NCI-H1417 (cell line): ENCODE measurements at regions not wholly inside any gene's neighbourhood (a gene's known extent, or its start where the extent isn't known, plus 50 kb on each side); places are given as distances from the start of the nearest gene placed in this dataset.

Experiments
- DNase-seq, 3 experiments: peaks; one replicate each; lab custom pipeline; 2025; lab: John Stamatoyannopoulos, UW

DNA sequence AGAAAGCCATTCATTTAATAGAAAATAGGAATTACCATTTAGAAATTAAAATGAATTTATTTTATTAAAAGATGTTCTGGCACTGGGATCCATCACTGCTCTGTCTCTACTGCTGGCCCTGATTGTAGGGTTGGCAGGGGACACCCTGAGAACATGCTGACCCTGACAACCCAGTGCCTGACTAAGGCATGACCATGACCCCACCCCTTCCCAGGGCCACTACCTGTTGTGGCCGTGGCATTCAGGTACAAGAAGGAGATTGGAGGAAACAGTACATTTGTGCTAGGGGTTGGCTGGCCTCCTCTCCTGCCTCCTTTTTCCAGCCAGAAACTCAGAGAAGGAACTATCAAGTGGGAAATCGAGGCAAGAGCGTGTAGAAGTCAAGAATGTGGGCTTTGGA is 197.0 kb upstream of the ZMIZ1 start:
- DNase-seq, result no peak

DNA sequence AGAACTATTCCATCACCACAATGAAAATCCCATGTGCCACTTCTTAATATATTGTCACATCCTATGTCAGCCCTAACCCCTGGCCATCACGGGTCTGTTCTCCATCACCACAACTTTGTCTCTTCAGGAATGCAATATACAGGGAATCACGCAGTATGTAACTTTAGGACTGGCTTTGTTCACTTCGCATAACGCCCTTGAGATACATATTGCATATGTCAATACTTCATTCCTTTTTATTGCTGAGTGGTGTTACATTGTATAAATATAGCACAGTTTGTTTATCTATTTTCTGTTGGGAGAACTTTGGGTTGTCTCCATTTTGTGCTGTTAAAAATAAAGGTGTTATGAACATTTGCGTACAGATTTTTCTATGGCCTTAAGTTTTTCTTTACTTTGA is 195.4 kb upstream of the ZMIZ1 start:
- DNase-seq, result no peak

DNA sequence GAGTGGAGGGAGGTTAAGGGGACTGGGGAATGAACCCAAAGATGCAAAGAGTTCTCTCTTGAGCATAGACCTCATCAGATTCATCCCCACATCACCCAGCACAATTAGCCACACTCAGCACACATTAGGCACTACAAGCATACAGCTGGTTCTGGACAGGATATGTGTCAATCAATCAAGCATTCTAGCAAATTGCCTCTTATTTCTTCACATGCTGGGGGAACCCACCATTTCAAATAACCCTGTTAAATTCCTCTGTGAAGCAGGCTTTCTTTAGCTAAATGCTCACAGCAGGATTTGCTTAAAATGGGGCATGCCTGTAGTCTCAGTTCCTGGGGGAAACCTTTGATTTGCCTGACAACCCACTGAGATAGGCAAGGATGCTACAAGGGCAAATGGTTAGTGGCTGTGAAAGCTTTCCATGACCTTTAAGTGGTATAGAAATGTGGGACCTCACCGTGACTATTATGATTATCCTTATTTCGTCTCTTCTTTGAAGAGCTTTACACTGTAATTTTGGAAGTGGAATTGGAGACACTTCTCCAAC is 193.4 kb upstream of the ZMIZ1 start:
- no peak for DNase-seq

DNA sequence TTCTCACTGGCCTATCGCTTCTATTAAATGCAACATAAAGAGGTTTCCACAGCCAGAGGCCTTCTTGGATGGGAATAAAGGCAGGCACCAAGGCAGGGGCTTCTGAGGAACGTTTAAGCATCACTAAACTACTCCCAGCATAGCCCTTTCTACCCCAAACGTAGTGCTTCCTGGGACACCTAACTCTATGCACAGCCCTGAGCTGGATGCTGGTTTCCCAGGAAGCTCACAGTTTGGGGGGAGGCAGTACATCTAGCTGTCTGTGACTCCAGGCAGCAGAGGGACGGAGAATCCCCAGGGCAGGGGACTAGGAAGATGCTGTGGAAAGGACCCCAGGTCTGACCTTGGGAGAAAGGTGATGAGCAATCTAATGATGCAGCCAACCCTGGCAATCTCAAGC is 192.8 kb upstream of the ZMIZ1 start:
- no peak for DNase-seq

DNA sequence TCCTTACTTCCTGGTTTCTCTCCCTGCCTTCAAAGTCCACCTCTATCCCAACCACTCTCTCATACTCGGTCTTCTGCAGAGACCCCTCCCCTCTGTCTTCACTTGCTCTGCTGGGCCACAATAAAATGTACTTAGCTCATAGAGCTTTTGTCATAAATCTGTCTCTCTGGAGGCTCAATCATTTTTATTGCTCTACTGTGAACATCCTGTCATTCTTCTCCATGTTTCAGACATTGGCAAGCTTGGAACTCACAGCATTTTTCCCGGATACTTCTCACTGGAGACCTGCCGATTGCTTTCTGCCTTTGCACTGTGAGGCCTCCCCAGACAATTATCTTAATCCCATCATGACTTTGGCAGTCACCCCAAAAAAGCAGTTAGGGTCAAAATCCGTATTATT is 192.3 kb upstream of the ZMIZ1 start:
- no peak for DNase-seq

DNA sequence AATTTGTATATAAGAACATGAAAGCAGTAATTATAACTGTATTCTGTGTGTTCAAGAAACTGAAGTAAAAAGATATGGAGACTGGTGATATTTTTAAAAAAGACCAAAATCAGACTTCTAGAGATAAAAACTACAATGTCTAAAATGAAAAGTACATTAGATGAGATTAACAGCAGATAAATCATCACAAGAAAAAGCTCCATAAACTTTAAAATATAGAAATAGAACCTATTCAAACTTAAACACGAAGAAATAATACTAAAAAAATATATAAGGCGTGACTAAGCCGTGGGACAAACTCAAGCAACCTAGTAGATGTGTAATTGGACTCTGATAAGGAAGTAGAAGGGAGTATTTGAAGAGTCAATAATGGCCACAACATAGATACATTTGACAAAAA is 189.1 kb upstream of the ZMIZ1 start:
- DNase-seq, result no peak

DNA sequence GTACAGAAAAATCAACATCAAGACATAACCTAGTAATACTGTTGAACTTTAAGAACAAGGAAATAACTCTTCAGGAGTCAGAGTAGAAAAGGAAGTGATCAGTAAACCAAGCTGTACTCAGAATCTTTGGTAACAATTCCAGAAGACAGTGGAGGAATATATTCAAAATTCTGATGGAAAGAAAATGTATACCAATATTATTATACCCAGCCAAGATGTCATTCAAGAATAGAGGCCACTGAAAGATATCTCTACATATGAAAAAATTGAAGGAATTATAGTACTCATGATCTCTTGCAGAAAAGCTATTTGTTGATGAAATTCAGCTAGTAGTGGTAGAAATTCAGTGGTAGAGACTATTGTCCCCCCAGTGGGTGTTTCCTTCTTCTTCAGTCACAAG is 182.6 kb upstream of the ZMIZ1 start:
- DNase-seq, result no peak

DNA sequence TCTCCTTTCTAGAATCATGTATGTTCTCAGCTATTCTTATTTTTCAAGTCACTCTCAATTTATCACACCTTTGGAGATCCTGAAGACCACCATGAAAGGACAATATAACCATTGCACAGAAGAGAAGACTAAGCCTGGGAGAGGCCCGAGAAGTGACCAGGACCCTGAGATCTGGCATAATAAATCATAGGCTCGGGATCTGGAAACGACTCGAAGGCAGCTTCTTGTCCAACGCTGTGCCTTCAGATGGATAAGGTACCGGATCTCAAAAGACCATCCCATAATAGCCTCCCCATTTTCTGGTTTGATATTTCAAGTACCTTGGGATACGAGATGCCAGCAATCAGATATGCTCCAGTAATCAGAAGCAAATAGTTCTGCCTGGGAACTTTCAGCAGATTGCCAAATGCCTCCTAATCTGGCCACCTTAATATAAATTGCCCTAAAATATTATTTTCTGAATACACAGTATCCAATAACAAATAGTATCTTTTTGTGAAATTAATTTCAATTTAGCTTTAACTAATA is 179.2 kb upstream of the ZMIZ1 start:
- DNase-seq, result peak in 2 of 3 experiments; percentile 1 to 74

DNA sequence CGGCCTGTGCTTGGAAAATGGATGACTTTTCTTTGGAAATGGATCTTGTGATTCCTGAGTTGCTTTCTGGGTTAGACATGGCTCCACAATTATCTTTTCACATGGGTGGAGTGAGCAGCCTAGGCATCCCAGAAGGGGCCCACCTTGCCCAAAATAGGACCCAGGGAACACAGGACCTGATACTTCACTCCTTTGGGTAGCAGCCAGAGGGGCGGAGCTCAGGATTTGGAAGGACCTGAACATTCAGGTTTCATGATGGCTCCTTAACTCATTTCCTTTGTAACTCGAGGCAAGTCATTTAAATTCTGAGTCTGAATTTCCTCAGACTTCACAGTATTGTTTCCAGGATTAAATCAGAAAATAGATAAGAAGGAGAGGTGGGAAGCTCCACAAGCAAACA is 178.3 kb upstream of the ZMIZ1 start:
- DNase-seq, result no peak

DNA sequence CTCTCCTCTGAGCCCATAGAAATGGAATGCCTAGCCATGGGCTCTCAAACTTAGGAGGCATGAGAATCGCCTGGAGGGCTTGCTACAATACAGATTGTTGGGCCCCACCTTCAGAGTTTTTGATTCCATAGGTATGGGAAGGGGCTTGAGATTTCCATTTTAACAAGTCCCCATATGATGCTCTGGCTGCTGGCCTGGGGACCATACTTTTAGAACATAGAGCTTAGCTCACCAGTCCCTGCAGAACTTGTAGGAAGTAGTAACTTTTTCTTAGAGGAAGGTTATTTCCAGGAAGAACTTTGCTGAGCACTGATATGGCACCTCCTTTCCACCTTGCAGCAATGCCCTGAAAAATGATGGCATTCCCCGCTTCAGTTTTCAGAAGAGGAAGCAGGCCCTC is 177.0 kb upstream of the ZMIZ1 start:
- no peak for DNase-seq

DNA sequence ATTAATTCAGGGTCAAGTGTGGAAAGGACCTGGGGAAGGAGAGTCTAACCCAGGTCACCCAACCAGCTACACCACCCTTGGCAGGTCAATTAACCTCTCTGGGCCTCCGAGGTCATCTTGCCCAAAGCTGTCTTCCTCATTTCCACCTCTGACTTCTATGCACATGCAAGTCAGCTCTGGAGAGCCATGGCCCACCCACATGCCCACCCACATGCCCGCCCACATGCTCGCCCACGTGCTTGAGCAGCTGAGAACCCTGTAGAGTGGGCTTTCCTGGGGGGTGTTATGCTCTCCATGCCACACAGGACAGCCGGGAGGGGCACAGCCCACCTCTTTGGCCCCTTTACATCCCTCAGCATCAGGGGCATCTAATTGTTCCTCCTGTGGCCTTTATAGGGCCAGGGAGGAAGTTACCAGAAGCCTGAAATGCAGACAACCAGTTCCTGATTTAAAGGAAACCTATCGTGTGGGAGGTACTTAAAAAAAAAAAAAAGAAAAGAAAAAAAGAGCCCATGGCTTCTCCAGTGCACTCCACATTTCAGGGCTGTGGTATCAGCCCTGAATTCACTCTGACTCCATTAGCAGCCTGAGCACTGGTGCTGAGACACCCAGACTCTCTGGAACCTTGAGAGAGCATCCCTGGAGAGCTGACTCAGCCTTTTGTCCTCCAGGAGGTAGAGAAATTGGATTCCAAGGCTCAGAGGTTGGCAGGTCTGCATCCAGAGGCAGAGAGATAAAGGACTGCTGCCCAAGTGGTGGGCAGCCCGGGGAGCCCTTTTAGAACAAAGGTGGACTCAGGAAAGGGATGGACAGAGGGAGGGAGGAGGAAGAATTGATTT is 176.2 kb upstream of the ZMIZ1 start:
- peak; percentile 19 to 66 (median 62) for DNase-seq

DNA sequence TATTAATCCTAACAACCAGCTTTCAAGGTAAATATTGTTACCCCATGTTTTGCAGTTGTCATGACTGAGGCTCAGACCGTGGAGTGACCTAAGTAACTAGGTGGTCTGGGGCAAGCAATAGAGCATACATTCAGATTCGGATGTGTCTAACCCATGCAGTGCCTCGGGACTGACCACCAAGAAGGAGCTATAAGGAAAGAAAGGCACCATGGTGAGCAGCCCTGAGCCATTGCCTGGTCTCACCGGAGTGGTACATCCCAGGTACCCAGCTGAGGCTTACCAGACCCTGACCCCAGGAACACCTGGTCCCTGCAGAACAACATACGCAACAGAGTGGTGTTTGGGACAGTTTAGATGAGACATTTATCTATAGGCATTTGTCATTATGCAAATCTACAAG is 175.5 kb upstream of the ZMIZ1 start:
- no peak for DNase-seq

DNA sequence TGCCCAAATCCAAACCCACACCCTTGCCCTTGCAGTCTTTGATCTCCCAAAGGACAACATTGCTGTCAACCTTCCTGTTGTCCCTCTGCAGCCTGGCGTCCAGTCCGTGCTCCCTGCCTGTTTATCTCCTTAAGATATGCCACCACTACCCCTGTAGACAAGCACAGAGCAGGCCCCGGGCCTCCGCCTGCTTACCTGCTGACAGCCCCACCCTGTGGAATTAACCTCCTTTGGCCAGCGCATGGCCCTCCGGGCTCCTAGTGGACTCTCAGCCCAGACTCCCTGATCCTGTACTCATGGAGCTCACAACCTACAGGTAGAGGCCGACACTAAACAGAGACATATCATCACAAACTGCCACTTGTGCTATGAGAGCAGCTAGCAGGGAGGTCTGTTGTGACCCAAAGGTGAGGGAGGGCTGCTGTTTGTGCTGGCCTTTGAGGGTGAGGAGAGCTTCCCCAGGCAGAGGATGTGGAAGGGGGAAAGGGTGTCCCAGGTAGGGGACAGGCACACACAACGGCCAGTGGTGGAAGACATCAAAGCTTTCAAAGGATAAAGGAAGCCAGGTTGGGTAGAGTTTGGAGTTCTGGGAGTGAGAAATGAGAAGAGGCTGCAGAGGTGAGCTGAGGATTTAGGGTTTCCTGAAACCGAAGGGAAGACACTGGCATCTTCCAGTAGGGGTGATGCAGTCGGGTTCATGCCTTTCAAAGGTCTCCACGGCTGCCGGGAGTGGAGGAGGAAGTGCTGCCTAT is 174.5 kb upstream of the ZMIZ1 start:
- no peak for DNase-seq

DNA sequence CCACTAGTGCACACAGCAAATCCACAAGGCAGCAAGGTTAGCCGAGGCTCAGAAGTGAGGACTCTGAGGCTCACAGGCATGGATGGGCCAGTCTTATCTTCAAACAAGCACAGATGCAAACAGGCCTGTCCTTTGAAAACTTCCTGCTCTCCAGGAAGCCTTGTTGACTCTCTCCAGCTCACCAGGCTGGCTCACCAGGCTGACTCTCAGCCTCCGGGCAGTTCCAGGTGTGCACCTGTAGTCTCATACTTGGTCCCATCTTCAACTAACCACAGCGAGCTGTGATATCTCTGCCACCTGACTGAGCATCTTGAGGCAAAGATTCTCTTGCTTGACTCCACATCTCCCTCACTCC is 173.9 kb upstream of the ZMIZ1 start:
- peak; percentile 6 to 51 (median 21) for DNase-seq

DNA sequence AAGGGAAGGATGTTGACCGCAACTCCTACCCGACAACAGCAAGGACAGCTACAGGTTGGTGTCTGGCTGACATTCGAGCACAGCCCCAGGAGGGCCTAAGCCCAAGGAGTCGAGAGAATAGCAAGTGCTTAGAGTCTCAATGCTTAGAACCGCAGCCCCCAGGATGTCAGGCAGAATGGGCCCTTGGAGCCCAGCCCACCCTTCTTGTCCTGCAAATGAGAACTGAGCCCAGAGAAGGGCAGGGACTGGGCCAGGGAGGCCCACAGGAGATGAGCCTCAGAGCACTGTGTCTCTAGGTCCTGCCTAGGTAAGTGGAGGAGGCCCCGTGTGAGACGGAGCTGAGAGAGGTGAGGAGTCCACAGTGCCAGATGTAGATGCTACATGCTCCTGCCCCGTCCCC is 173.3 kb upstream of the ZMIZ1 start:
- DNase-seq, result no peak

DNA sequence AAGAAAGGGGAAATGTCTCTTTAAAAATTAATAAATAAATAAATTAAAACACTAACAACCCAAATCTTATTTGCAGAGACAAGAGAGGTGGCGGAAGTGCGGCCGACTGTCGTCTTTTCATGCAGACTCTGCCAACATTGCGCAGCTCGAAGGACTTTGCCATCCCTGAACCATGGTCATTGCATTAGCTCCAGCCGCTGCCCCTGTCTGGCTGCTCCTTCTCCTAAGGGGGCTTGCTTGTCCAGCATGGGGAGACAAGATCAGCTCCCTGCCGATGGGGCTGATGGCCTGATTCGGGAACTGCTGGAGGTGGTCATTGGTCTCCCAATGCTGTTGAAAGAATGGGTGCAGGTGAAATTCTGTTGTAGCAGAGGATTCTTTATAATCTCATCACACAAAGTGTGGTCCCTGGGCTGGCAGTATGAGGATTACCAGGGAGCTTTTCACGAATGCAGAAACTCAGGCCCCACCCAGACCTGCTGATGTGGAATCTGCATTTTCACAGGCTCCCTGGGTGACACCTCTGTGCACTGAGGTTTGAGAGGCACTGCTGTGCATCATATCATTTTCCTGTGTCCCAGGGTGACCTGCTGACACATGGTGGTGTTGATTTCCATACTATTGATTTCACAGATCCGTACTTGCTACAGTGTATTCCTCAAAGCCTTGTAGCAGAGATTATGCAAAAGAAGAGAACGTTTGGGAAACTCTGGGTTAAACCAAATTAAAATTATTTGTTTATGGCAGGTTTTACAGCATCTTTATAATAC is 172.4 kb upstream of the ZMIZ1 start:
- no peak for DNase-seq

DNA sequence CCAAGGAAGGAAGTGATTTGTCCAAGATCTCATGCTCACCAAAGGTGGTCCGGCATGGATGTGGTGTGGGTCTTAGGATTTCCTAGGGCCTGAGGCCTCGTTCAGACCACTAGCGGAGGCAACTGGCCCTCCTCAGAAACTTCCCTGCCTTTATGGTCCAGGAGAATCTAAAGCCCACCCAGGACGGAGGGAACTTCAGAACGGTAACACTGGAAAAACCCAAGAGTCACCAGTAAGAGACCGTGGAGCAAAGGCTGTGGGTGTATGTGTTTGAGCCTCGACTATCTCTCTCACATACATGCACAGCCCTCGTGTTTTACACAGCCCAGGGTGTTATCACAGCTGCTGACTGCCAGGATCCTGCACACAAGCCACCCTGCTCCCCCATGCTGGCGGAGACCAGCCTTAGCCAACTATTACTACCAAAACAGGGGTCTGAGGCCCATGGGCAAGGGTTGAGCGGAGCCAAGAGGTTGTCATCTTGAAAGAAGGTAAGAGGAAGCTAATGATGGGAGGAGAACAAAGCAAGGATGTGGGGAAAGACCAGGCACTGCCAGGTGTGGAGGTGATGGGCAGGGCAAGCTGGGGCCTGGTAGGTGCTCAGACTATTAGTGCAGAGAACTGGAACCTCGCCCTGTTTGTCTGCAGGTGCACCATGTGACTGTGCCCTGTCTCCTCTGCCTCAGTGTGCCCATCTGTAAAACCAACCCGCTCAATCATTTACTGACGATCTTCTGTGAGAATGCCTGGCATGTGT is 170.2 kb upstream of the ZMIZ1 start:
- no peak for DNase-seq

DNA sequence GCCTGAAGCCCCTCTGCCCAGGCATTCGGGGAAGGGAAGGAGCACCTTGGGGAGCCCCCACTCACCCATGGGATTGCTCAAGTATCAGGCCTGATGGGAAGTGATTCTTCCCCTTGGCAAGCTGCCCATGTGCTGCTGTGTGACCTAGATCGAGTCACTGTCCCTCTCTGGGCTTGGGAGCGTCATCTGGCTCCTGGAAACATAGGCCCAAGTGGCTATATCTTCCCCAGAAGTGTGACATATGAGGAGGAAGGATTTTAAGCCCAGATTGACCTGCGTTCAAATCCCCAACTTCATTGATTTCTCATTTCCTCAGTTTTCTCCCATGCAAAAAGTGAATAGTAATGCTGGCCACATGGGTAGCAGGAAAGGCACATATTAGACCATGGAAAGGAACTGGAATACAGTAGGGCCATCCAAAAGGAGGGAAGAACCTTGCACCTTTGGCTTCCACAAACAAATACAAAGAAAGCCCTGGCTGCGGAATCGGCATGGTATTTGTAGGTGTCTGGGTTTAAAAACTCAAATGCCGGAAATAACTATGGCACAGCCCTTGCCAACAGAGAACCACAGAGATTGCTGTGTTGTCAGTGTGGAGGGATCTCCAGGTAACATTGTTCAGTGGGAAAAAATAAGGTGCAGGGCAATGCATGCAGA is 169.5 kb upstream of the ZMIZ1 start:
- no peak for DNase-seq

DNA sequence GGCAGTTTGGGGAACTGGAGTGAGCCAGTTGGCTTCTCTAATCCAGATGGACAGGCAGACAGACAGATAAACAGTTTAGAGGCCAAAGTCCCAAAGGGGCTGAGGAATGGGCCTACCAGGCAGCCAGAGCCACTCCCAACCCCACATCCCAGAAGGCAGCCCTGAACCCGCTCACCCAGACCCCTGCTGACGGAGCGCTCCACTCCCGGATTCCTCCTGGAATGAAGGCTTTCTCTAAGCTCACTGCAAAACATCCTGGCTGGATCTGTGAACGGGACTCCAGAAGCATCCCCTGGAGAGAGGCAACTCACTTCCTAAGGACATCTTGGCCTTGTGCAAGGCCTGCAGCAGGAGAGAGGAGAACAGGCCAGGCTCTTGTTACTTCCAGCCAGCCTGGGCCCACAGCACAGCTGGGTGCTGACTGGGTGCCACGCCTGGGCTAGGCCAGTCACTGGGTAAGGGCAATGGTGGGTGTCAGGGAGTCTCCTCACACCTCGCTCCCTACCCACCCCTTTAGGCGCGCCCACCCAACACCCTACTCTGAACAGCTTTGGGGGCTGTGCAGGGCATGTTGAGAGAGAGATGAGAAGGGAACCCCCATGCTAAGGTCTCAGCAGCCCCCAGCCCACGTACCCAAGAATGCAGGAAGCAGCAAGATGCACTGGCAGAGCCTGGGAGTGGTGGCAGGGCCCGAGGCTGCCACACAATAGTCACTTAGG is 168.6 kb upstream of the ZMIZ1 start:
- no peak for DNase-seq

DNA sequence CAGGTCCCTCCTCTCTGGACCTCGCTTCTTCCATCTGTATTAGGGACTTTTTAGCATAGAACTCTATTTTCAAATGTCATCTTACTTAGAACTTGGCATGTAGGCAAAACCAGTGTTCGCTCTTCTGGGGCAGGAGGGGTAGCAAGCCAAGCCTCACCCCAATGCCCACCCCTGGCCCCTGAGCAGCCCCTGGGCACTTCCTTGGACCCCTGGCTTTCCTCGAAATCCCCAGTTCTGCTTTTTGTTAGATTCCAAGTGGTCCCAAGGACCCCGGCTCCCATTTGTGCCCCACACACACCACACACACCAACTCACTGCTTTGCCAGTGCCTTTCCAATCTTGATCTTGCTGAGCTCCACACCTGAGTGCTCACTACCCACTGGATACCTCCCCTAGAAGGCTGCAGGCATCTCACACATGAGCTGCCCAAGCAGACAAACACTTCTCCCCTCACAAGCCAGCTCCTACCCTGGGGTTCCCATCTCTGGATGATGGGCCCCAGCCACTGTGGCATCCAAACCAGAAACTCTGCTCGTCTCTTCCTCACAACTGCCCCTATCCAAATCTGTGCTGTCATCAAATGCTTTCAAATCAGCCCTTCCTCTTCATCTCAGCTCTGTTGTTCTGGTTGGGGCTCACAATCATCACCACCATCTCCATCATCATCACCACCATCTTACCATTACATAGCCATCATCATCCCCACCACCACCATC is 167.9 kb upstream of the ZMIZ1 start:
- DNase-seq, result no peak
